ENCODE measurements at regions not wholly inside any gene's neighbourhood (a gene's known extent, or its start where the extent isn't known, plus 50 kb on each side); places are given as distances from the start of the nearest gene placed in this dataset.
"Not testable (repeated sequence)": the region's sequence is repeated elsewhere in the genome, so short reads cannot be mapped to it uniquely, and the experiment has no call there.

- DNase-seq (ENCODE audit: low spot score) = not testable (repeated sequence)
These were observed 672.1 kb upstream of the DEFB115 start for GRCh38 chr20:30585244-30585796.

- DNase-seq (ENCODE audit: low spot score) = not testable (repeated sequence)
These were observed 671.3 kb upstream of the DEFB115 start for GRCh38 chr20:30586178-30586577.

- no peak for DNase-seq (ENCODE audit: low spot score)
These were observed 663.9 kb upstream of the DEFB115 start for GRCh38 chr20:30593572-30593971.

GRCh38 chr20:30594112-30594511 is 663.4 kb upstream of the DEFB115 start:
- no peak for DNase-seq (ENCODE audit: low spot score)

- no peak for DNase-seq (ENCODE audit: low spot score)
These were observed 661.8 kb upstream of the DEFB115 start for GRCh38 chr20:30595698-30596097.

- DNase-seq (ENCODE audit: low spot score) = not testable (repeated sequence)
These were observed 660.0 kb upstream of the DEFB115 start for GRCh38 chr20:30597429-30597828.

- DNase-seq (ENCODE audit: low spot score) = no peak
These were observed 658.8 kb upstream of the DEFB115 start for GRCh38 chr20:30598460-30599230.

GRCh38 chr20:30599990-30600389 is 657.5 kb upstream of the DEFB115 start:
- DNase-seq (ENCODE audit: low spot score) = no peak

- no peak for DNase-seq (ENCODE audit: low spot score)
These were observed 655.5 kb upstream of the DEFB115 start for GRCh38 chr20:30601974-30602373.

GRCh38 chr20:30602424-30602823 is 655.0 kb upstream of the DEFB115 start:
- no peak for DNase-seq (ENCODE audit: low spot score)

GRCh38 chr20:30606990-30607389 is 650.5 kb upstream of the DEFB115 start:
- DNase-seq (ENCODE audit: low spot score) = no peak

GRCh38 chr20:30610029-30610693 is 647.3 kb upstream of the DEFB115 start:
- DNase-seq (ENCODE audit: low spot score) = no peak

- DNase-seq (ENCODE audit: low spot score) = no peak
These were observed 646.7 kb upstream of the DEFB115 start for GRCh38 chr20:30610751-30611150.

GRCh38 chr20:30611239-30611984 is 646.1 kb upstream of the DEFB115 start:
- DNase-seq (ENCODE audit: low spot score) = no peak

- no peak for DNase-seq (ENCODE audit: low spot score)
These were observed 645.1 kb upstream of the DEFB115 start for GRCh38 chr20:30612344-30612743.

- DNase-seq (ENCODE audit: low spot score) = not testable (repeated sequence)
These were observed 636.1 kb upstream of the DEFB115 start for GRCh38 chr20:30621346-30621745.

GRCh38 chr20:30624310-30624709 is 633.2 kb upstream of the DEFB115 start:
- DNase-seq (ENCODE audit: low spot score) = not testable (repeated sequence)

GRCh38 chr20:30629376-30629775 is 628.1 kb upstream of the DEFB115 start:
- not testable (repeated sequence) for DNase-seq (ENCODE audit: low spot score)

GRCh38 chr20:30630761-30631160 is 626.7 kb upstream of the DEFB115 start:
- no peak for DNase-seq (ENCODE audit: low spot score)

- DNase-seq (ENCODE audit: low spot score) = not testable (repeated sequence)
These were observed 626.1 kb upstream of the DEFB115 start for GRCh38 chr20:30631261-30631789.

GRCh38 chr20:30632773-30633172 is 624.7 kb upstream of the DEFB115 start:
- not testable (repeated sequence) for DNase-seq (ENCODE audit: low spot score)

GRCh38 chr20:30641522-30641921 is 615.9 kb upstream of the DEFB115 start:
- DNase-seq (ENCODE audit: low spot score) = not testable (repeated sequence)
